Caki2 (cell line): ENCODE measurements at regions not wholly inside any gene's neighbourhood (a gene's known extent, or its start where the extent isn't known, plus 50 kb on each side); places are given as distances from the start of the nearest gene placed in this dataset.

Source experiments
- DNase-seq: peaks from one replicate; pipeline ENCODE4 v3.0.0-alpha.2; 2015; ENCODE audit warnings: low read depth
- in situ Hi-C: cut with HindIII; loops from 2 replicates; pipeline ENCODE4 v1.10.0; 2016; ENCODE audit warnings: low sequenced_read_pairs, low pct_unique_long_range_greater_than_20kb, mixed read lengths

- in situ Hi-C loops = no loop called here
- no peak for DNase-seq
These were observed 1215.5 kb upstream of the PCDH20 start for GRCh38 chr13:62631124-62631523.

DNA sequence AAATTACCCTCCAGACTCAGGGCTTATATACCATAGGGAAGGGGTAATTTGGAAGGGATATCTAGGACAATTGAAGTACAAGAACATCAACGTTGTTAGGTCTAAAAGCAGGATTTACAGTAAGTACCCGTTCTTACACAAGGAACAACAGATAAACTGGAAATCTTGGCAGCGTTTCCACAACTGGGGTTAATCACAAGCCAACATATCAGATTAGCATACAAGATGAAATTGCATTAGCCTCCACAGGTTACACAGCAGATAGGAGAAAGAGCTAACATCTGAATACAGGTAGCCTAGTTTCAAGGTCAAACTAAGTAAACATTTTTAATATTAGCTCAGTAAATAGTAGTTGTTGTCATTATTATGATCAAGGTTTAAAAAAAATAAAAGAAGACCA lies 1214.0 kb upstream of the PCDH20 start:
- no peak for DNase-seq
- in situ Hi-C loops = no loop called here

DNA sequence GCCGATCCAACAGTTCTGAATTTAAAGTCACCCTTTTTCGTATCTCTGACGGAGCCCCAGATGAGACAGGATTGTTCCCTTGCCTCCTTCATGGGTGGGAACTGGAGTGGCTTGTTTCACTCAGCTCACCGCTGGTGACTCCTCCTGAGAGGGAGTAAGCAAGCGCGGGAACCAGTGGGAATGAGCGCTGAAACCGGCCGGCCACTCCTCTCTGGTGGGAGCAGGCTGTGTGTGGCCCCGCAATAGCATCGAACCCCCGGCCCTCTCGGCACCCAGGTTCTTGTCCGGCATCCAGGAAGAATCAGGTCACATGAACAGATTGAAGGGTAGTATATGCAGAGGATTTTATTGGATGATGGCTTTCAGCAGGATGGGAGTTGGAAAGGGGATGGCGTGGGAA lies 1211.6 kb upstream of the PCDH20 start:
- in situ Hi-C loops = no loop called here
- DNase-seq = no peak

GRCh38 chr13:62626771-62627170 lies 1211.1 kb upstream of the PCDH20 start:
- no peak for DNase-seq
- in situ Hi-C loops = no loop called here

GRCh38 chr13:62625214-62625881 lies 1209.7 kb upstream of the PCDH20 start:
- no peak for DNase-seq
- in situ Hi-C loops = no loop called here

DNA sequence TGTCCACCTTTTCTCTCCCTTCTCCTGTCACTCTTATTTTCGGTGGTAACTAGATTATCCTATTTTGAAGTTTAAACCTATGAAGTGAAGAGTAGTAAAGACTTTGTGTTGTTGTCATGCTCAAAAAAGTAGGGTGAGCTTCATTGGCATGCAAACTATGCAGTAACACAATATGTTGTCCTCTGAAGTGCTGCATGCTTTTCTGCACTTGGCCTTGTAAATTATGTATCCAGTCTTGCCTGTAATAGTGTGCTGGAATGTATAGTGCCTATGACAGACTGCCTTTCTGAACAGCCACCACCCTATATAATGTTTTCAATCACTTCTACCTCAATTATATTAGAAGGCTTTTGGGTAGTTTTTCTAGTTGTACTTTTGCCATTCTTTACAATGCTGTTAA lies 1198.2 kb upstream of the PCDH20 start:
- in situ Hi-C loops = no loop called here

GRCh38 chr13:62611343-62611742 lies 1195.7 kb upstream of the PCDH20 start:
- no peak for DNase-seq
- in situ Hi-C loops = no loop called here

More for the DNA sequence above, 1198.2 kb upstream of the PCDH20 start:
- no peak for DNase-seq

- in situ Hi-C loops = no loop called here
- DNase-seq = no peak
These were observed 1183.1 kb upstream of the PCDH20 start for GRCh38 chr13:62598708-62599107.

DNA sequence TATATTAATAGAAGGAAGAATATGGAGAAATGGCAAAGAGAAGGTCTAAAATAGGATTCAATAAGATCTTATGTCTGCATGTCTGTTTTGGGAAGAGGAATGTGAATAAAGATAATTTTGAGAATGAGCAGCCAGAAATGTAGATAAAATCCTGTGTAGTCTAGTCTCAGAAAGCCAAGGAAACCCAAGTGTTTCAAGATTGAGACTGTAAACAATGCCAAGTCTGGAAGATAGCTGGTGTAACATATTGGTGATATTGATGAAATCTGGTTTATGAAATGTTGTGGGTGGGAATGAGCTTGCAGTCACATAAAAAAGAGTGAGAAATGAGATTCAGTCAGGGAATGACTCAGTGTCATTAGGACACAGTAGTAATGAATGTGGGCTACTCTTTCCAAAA lies 1180.3 kb upstream of the PCDH20 start:
- no peak for DNase-seq

GRCh38 chr13:62593804-62594203 lies 1178.2 kb upstream of the PCDH20 start:
- in situ Hi-C loops = no loop called here

More for the DNA sequence above, 1180.3 kb upstream of the PCDH20 start:
- in situ Hi-C loops = no loop called here

GRCh38 chr13:62583466-62583865 lies 1167.8 kb upstream of the PCDH20 start:
- in situ Hi-C loops = no loop called here
- no peak for DNase-seq

More at GRCh38 chr13:62593804-62594203, 1178.2 kb upstream of the PCDH20 start:
- no peak for DNase-seq

DNA sequence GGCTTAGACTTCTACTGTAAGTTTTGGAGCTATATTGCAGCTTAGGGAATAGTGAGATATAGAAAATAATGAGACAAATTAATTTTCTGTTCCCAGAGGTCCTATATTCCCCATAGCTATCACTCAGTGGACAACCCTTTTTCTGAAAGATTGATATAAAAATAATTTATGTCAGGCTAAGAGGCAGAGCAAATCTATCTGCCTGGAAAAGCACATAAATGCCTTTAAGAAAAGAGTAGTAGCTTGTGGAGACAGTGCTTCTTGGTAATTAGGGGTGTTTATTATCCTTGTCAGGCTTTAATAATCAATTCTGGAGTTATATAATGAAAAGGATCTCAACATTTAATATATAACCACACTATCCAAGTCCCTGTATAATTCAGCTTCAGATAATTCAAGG lies 1162.8 kb upstream of the PCDH20 start:
- no peak for DNase-seq

DNA sequence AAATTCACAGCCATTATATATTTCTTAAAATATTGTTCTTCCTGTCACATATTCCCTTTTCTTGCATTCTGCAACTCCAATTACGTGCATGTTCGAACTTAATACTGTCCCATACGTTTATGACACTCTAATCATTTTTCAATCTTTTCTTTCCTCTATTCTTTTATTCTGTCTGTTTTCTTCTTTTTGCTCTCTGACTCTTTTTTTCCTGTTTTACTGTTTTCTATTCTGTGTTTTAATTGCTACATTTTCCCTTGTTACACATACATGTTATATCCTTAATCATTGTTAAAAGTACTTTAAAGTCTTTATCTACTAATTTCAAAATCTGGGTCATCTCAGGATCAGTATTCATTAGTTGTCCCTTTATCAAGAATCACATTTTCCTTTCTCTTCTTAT lies 1149.1 kb upstream of the PCDH20 start:
- no peak for DNase-seq
- in situ Hi-C loops = no loop called here

More for the DNA sequence above, 1162.8 kb upstream of the PCDH20 start:
- in situ Hi-C loops = no loop called here

DNA sequence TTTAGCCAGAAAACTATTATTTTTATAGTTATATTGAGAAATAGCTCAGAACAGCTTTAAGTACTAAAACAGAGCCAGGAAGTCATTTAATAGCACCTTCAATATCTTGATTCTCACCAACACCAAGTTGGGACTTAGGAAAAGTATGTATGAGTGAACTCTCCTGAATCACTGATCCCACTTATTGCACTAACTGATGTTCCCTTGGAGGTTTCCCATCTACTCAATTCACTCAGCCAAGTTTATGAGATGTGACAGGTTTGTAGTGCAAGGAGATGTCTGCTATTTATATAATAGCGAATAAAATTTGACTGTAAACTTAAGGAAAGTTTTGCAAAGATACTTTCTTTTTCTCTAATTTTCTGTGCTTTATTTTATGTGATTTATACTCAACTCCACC lies 1147.6 kb upstream of the PCDH20 start:
- in situ Hi-C loops = no loop called here
- no peak for DNase-seq

DNA sequence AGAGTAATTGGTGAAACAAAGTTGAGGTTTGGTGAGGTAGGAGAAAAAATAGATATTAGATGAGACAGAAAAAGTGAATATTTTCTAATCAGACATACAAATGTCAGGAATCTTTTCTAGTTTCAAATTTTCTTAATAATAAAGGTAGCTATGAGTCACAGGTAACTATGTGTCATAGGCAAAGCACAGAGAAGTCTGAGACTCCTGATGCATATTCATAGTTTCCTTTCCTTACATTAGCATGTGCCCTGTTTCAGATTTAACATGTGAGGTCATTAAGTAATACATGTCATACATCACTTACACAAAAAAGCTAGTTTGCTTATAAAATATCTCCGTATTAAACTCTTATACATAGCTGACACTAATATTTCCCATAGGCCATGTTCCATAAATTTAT lies 1141.3 kb upstream of the PCDH20 start:
- DNase-seq = no peak
- in situ Hi-C loops = no loop called here

DNA sequence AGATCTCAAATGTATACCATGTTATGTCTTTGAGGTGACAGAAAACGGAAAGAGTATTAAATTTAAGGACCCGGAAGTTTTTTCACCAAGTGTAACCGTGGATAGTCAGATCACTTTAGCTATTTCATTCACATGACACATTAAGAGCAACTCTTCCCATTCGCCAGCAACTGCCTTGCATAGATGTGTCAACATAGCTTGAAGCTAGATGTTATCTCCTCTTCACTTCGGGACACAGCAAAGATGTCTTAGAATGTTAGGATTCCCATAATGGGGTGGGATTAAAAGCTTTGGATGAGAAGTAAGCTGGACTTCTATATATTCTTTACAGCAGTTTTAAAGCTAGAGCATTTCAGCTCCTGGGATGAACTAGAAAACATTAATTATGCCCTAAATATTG lies 1135.9 kb upstream of the PCDH20 start:
- in situ Hi-C loops = no loop called here
- no peak for DNase-seq

DNA sequence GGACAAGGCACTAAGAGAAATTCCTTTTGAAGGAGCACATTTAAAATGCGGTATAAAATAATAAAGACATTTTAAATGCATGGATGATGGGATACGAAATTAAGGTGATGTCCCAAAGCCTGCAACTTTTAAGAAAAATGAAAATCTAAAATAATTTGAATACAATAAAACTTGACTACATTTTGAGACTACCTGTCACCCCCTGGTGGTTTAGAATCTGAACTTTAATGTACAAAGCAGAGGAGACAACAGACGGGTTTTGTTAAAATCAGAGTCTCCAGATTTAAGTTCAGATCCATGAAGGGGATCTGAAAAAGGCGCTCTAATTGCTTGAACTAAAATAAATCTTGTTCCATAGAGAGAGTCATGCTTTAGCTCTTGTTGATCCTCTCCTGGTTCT lies 1129.3 kb upstream of the PCDH20 start:
- no peak for DNase-seq
- in situ Hi-C loops = no loop called here

DNA sequence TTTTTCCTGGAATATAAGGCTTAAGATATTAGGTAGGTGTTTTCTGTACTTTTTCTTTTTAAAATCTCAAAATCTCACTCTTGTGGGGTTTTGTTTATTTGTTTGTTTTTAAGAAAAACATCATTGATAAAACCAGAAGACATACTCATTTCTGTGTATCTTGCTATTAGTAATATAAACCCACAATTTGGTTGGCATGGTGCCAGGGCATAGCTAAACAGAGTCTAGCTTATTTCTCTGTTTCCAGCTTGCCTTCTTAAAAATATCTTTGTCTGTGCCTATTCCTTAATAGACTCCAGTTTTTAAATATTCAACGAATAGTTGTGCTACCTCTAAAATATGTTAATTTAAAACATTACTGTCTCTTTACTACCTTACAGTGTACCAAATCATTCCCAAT lies 1121.9 kb upstream of the PCDH20 start:
- in situ Hi-C loops = no loop called here
- no peak for DNase-seq

DNA sequence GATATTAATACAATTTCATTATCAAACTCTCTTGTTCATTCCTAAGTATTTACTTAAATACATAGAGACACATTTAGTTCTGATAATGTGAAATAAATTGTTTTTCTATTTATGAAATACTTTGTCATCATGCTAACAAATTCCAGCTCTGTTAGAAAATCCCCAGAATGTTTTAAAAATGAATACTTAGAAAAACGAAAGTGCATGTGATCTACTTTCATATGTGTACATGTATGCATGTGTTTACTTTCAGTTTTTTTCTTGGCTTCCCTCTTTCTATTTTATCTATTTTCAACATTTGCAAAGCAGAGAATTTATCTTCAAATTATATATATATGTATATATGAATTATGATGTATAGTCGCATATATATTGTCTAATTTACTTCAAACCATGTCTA lies 1110.0 kb upstream of the PCDH20 start:
- no peak for DNase-seq
- in situ Hi-C loops = no loop called here

DNA sequence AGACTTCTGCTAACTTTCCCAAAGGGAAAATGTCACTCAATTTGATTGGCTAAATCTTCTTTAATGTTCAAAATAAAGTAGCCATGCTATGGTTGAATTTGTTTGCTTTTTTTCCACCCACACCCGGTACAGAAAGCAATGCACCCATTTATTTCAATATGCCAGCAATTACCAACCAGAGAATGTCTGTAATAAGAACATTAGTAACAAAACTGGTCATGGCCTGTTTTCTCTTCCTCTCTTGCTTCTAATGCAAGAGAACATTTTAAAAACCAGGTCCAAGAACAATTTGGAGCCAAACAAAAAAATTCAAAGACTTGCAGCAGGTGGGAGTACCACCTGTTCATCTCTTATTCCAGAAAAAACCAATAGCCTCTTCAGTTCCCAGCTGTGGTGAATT lies 1108.8 kb upstream of the PCDH20 start:
- in situ Hi-C loops = no loop called here
- DNase-seq = no peak

DNA sequence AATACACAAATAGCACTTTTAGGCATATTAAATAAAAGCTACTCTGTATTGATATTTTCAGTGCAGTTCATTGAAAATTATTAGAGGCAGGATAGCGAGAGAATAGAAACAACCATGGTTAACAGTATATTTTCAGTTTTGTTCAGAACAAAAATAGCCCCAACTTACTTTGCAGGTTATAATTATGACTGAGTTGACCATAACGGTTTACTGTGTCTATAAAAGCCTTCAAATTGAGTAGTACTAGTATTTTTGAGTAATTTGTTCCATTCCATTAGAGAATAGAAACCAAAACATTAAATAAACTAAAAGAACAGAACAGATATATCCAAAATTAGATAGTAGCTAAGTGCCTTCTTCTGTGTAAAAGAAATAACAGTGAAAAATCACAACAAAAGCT lies 1108.4 kb upstream of the PCDH20 start:
- in situ Hi-C loops = no loop called here
- DNase-seq = no peak
